ENCODE measurements at regions not wholly inside any gene's neighbourhood (a gene's known extent, or its start where the extent isn't known, plus 50 kb on each side); places are given as distances from the start of the nearest gene placed in this dataset.

GRCh38 chr1:222995620-222996309 is 147.3 kb downstream of the TLR5 start:
- H3K27ac ChIP-seq, result no peak overlapping the region
- WGBS, result 67% methylated on average over 5 of the region's 5 CpGs
- no peaks in the 10 kb centered on the region for H3K36me3 ChIP-seq
- no peak for TF ChIP-seq POLR2AphosphoS5 (IDR thresholded peaks at IDR 0.05)
- TF ChIP-seq CTCF (IDR thresholded peaks at IDR 0.05), result no peak
- TF ChIP-seq POLR2A (IDR thresholded peaks at IDR 0.05), result no peak
- no peak for TF ChIP-seq EP300 (IDR thresholded peaks at IDR 0.05)
- peaks cover 14% of the 10 kb centered on the region for H3K4me1 ChIP-seq
- no peaks in the 10 kb centered on the region for H3K27me3 ChIP-seq
- no peak overlapping the region for H3K4me3 ChIP-seq
- no peak for DNase-seq (ENCODE audit: low spot score in 2 of 2)
- H3K9me3 ChIP-seq, result no peaks in the 10 kb centered on the region

- Histone ChIP-seq H3K4me1 (peaks cover 14% of the 10 kb centered on the region), H3K36me3 (no peaks in the 10 kb centered on the region), H3K27ac (no peak overlapping the region), H3K9me3 (no peaks in the 10 kb centered on the region), H3K4me3 (no peak overlapping the region), H3K27me3 (no peaks in the 10 kb centered on the region)
- TF ChIP-seq POLR2AphosphoS5 (IDR thresholded peaks at IDR 0.05) (no peak), CTCF (IDR thresholded peaks at IDR 0.05) (no peak), EP300 (IDR thresholded peaks at IDR 0.05) (no peak), POLR2A (IDR thresholded peaks at IDR 0.05) (no peak)
- whole genome bisulfite sequencing, result 54% methylated on average over 3 of the region's 3 CpGs
- no peak for DNase-seq (ENCODE audit: low spot score in 2 of 2)
These were observed 146.6 kb downstream of the TLR5 start for GRCh38 chr1:222996310-222996975.

GRCh38 chr1:223000632-223001031 is 142.4 kb downstream of the TLR5 start:
- Histone ChIP-seq H3K4me3 (no peak overlapping the region), H3K4me1 (peaks cover 5% of the 10 kb centered on the region), H3K27ac (no peak overlapping the region), H3K27me3 (no peaks in the 10 kb centered on the region), H3K36me3 (peaks cover 32% of the 10 kb centered on the region), H3K9me3 (no peaks in the 10 kb centered on the region)
- no peak for DNase-seq (ENCODE audit: low spot score in 2 of 2)
- no peak for TF ChIP-seq CTCF (IDR thresholded peaks at IDR 0.05)
- TF ChIP-seq POLR2AphosphoS5 (IDR thresholded peaks at IDR 0.05), result no peak
- no peak for TF ChIP-seq POLR2A (IDR thresholded peaks at IDR 0.05)
- TF ChIP-seq EP300 (IDR thresholded peaks at IDR 0.05), result no peak

GRCh38 chr1:223001653-223002634 is 141.1 kb downstream of the TLR5 start:
- H3K4me1 ChIP-seq, result peaks cover 5% of the 10 kb centered on the region
- no peak for DNase-seq (ENCODE audit: low spot score in 2 of 2)
- peaks cover 32% of the 10 kb centered on the region for H3K36me3 ChIP-seq
- H3K27ac ChIP-seq, result no peak overlapping the region
- WGBS, result 83% methylated on average over 9 of the region's 9 CpGs
- H3K27me3 ChIP-seq, result no peaks in the 10 kb centered on the region
- H3K4me3 ChIP-seq, result no peak overlapping the region
- TF ChIP-seq POLR2A (IDR thresholded peaks at IDR 0.05), result no peak
- TF ChIP-seq POLR2AphosphoS5 (IDR thresholded peaks at IDR 0.05), result no peak
- H3K9me3 ChIP-seq, result no peaks in the 10 kb centered on the region

- peaks cover 32% of the 10 kb centered on the region for H3K36me3 ChIP-seq
- no peaks in the 10 kb centered on the region for H3K9me3 ChIP-seq
- H3K4me3 ChIP-seq, result no peak overlapping the region
- H3K27me3 ChIP-seq, result no peaks in the 10 kb centered on the region
- 94% methylated on average over 9 of the region's 9 CpGs for WGBS
- H3K4me1 ChIP-seq, result peaks cover 5% of the 10 kb centered on the region
- no peak for DNase-seq (ENCODE audit: low spot score in 2 of 2)
- no peak for TF ChIP-seq EP300 (IDR thresholded peaks at IDR 0.05)
- no peak for TF ChIP-seq POLR2AphosphoS5 (IDR thresholded peaks at IDR 0.05)
- TF ChIP-seq CTCF (IDR thresholded peaks at IDR 0.05), result no peak
- TF ChIP-seq POLR2A (IDR thresholded peaks at IDR 0.05), result no peak
- no peak overlapping the region for H3K27ac ChIP-seq
These were observed 139.5 kb downstream of the TLR5 start for GRCh38 chr1:223003549-223003948.

Data from suprapubic skin (tissue), 4 donors.